Uterus (tissue), 3 donors: ENCODE measurements at regions not wholly inside any gene's neighbourhood (a gene's known extent, or its start where the extent isn't known, plus 50 kb on each side); places are given as distances from the start of the nearest gene placed in this dataset.
"Not testable (repeated sequence)": the region's sequence is repeated elsewhere in the genome, so short reads cannot be mapped to it uniquely, and the experiment has no call there.

ENCODE experiments used
- DNase-seq, 2 donors: peaks; one replicate each; pipeline ENCODE4 v3.0.0-alpha.2; 2019 to 2020
- H3K27ac ChIP-seq, 2 donors: fragments of 200-600 bp; sonication (generic); 1 replicate in 1 of 2; 2 replicates in 1 of 2; pipeline ENCODE4 v1.5.1; 2016 to 2018
- H3K27me3 ChIP-seq, 2 donors: fragments of 200-600 bp; sonication (generic); one replicate each; pipeline ENCODE4 v1.5.1; 2018 to 2019; ENCODE audit warnings: control low read depth in 1 of 2
- H3K36me3 ChIP-seq, 2 donors: fragments of 200-600 bp; sonication (generic); one replicate each; pipeline ENCODE4 v1.5.1; 2019; ENCODE audit warnings: control low read depth in 1 of 2
- H3K4me1 ChIP-seq, 2 donors: fragments of 200-600 bp; sonication (generic); one replicate each; pipeline ENCODE4 v1.5.1; 2018 to 2019; ENCODE audit warnings: control low read depth in 1 of 2
- H3K4me3 ChIP-seq, 2 donors: fragments of 200-600 bp; sonication (generic); 1 replicate in 1 of 2; 2 replicates in 1 of 2; pipeline ENCODE4 v1.5.1; 2018 to 2019; ENCODE audit warnings: mild to moderate bottlenecking in 1 of 2
- H3K9me3 ChIP-seq, 2 donors: fragments of 200-600 bp; sonication (generic); one replicate each; pipeline ENCODE4 v1.5.1; 2019; ENCODE audit warnings: control low read depth in 1 of 2
- POLR2A ChIP-seq, 2 donors: fragments of 450-650 bp; IDR thresholded peaks; one replicate each; pipeline ENCODE4 v1.6.1; 2016; ENCODE audit warnings: antibody characterized with exemption in 2 of 2, mild to moderate bottlenecking in 1 of 2, moderate library complexity in 1 of 2
- intact Hi-C: fragments of 100-400 bp; cut with DNase I; formaldehyde crosslinking; loops from one replicate; pipeline ENCODE4 v1.15.1; 2023; ENCODE audit warnings: low total_unique reads
- TF ChIP-seq, protein P1 (sequence below), 4 experiments: fragments of 200-600 bp in 2 of 4; fragments of 450-650 bp in 2 of 4; sonication (generic) in 2 of 4; IDR thresholded peaks; one replicate each; pipeline ENCODE4 v1.5.1; 2016 to 2019; ENCODE audit warnings: antibody characterized with exemption in 4 of 4, mild to moderate bottlenecking in 2 of 4, moderate library complexity in 1 of 4
- donor health status: DM: yes; HTN: yes; CAD: no.

GRCh38 chr14:34381304-34381703 is 80.7 kb downstream of the SPTSSA start:
- DNase-seq, intact Hi-C loops, H3K27ac ChIP-seq: not testable (repeated sequence)

DNA sequence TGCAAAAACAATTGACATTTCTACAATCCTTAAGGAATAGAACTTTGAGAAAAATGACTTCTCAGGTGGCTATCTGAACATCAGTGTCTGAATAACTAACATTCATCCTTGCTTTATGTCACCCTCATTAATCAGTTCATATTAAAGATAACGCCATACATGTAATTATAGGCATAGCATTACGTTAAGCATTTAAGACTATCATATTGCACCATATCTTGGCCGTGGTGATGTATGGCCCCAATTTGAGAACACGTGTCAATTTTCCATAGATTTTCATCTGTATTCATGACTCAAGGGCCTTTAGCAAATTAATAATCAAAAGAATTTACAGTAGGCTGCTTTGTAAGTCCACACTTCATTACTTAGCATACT is 81.6 kb downstream of the SPTSSA start:
- Histone ChIP-seq H3K4me3 (no peak overlapping the region), H3K9me3 (no peaks in the 10 kb centered on the region), H3K27ac (no peak overlapping the region), H3K27me3 (no peaks in the 10 kb centered on the region), H3K36me3 (no peaks in the 10 kb centered on the region), H3K4me1 (no peaks in the 10 kb centered on the region)
- TF ChIP-seq POLR2A (IDR thresholded peaks at IDR 0.05): no peak
- TF ChIP-seq, protein P1, sequence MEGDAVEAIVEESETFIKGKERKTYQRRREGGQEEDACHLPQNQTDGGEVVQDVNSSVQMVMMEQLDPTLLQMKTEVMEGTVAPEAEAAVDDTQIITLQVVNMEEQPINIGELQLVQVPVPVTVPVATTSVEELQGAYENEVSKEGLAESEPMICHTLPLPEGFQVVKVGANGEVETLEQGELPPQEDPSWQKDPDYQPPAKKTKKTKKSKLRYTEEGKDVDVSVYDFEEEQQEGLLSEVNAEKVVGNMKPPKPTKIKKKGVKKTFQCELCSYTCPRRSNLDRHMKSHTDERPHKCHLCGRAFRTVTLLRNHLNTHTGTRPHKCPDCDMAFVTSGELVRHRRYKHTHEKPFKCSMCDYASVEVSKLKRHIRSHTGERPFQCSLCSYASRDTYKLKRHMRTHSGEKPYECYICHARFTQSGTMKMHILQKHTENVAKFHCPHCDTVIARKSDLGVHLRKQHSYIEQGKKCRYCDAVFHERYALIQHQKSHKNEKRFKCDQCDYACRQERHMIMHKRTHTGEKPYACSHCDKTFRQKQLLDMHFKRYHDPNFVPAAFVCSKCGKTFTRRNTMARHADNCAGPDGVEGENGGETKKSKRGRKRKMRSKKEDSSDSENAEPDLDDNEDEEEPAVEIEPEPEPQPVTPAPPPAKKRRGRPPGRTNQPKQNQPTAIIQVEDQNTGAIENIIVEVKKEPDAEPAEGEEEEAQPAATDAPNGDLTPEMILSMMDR (IDR thresholded peaks at IDR 0.05): no peak
- intact Hi-C loops: no loop called here
- DNase-seq: no peak

More at GRCh38 chr14:34381304-34381703, 80.7 kb downstream of the SPTSSA start:
- not testable (repeated sequence) for H3K4me3 ChIP-seq, H3K36me3 ChIP-seq, H3K27me3 ChIP-seq, H3K9me3 ChIP-seq, H3K4me1 ChIP-seq

DNA sequence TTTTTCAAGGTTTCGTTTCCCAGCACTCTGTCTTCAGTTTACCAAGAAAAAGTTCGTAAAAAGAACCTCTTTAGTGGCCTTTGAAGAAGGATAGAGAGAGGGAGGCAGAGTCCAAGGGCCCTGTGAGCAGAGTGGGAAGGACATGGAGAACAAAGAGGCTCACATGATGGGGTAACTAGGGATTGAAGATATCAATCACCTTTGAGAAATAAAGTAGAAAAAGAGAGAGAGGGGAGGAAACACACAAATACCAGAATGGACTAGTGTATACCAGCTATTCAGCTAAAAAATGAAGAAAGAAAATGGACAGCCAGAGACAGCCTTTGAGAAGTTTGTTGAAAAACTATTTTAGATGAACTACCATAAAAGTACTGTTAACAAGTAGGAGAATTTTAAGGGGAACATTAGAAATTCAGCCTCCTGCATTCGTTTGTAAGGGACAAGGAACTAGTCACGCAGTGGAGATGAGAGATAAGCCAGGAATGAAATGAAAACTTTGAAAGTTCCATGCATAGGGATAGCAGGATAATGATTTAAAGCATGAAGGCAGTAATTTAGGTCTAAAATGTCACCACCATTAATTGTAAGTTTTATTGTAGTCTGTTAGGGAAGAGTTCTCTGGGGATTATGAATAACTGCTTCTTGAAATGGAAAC is 82.1 kb downstream of the SPTSSA start:
- Histone ChIP-seq H3K4me1 (no peaks in the 10 kb centered on the region), H3K36me3 (no peaks in the 10 kb centered on the region), H3K4me3 (no peak overlapping the region), H3K27me3 (no peaks in the 10 kb centered on the region), H3K27ac (no peak overlapping the region), H3K9me3 (no peaks in the 10 kb centered on the region)
- TF ChIP-seq, protein P1 (IDR thresholded peaks at IDR 0.05): no peak
- no peak for TF ChIP-seq POLR2A (IDR thresholded peaks at IDR 0.05)
- intact Hi-C loops: no loop called here
- DNase-seq: no peak

DNA sequence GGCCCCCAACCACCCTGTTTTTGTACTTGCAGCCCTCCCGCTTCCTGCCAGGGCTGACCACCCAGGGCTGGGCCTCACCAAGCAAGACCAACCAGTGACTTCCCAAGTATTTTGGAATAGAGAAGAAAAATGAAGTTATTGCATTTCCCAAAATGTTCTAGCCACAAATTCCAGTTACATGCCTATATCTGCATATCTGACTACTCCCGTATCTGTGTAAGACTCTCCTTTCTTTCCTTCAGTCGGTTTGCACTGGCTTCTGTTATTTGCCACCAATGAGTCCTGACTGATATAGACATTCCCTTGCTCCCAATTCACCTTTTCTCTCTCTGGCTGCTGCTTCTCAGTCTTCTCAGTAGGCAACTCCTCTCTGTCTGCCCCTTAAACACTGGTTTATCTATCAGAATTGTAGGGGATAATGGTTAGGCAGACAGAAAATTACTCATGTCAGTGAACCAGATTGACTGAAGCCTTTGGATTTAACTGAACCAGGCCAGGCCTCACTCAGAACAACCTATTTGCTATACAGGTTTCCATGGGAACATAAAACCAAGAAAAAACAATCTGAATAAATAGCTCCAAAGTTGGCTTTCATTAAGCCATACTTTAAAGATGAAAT is 85.3 kb downstream of the SPTSSA start:
- intact Hi-C loops: no loop called here
- H3K27me3 ChIP-seq: no peaks in the 10 kb centered on the region
- H3K4me1 ChIP-seq: no peaks in the 10 kb centered on the region
- H3K4me3 ChIP-seq: no peak overlapping the region
- H3K36me3 ChIP-seq: no peaks in the 10 kb centered on the region
- no peak overlapping the region for H3K27ac ChIP-seq
- no peaks in the 10 kb centered on the region for H3K9me3 ChIP-seq
- no peak for TF ChIP-seq POLR2A (IDR thresholded peaks at IDR 0.05)
- TF ChIP-seq, protein P1 (IDR thresholded peaks at IDR 0.05): no peak
- DNase-seq: no peak

- Histone ChIP-seq H3K27ac (no peak overlapping the region), H3K4me1 (no peaks in the 10 kb centered on the region), H3K27me3 (no peaks in the 10 kb centered on the region), H3K4me3 (no peak overlapping the region), H3K36me3 (no peaks in the 10 kb centered on the region), H3K9me3 (no peaks in the 10 kb centered on the region)
- intact Hi-C loops: no loop called here
- DNase-seq: no peak
- TF ChIP-seq POLR2A (IDR thresholded peaks at IDR 0.05): no peak
- TF ChIP-seq, protein P1 (IDR thresholded peaks at IDR 0.05): no peak
Measured at GRCh38 chr14:34374998-34375740, 86.9 kb downstream of the SPTSSA start.
